MCF 10A (cell line): ENCODE measurements at regions not wholly inside any gene's neighbourhood (a gene's known extent, or its start where the extent isn't known, plus 50 kb on each side); places are given as distances from the start of the nearest gene placed in this dataset.

ENCODE experiments used
- BruUV-seq: library from RNA; stranded (reverse); fragments of 400-500 nt; replicated peaks from 2 replicates; lab custom pipeline; 2021; lab: Mats Ljungman, UMichigan
- CTCF ChIA-PET: fragments of 300-600 bp; sonication (Branson Sonifier 250); formaldehyde crosslinking; extraction: SDS; loops from one replicate; lab custom pipeline; 2021; ENCODE audit warnings: antibody characterized with exemption, inconsistent platforms; lab: Yijun Ruan, JAX
- POLR2A ChIA-PET: fragments of 300-600, 350-650 bp; sonication (Branson Sonifier 250); formaldehyde crosslinking; extraction: SDS; loops from one replicate; lab custom pipeline; 2020; ENCODE audit warnings: antibody characterized with exemption, inconsistent platforms; lab: Yijun Ruan, JAX
- DNase-seq: peaks from one replicate; pipeline ENCODE4 v3.0.0-alpha.2; 2018; ENCODE audit not compliant: unreplicated experiment
- H3K27ac Mint-ChIP-seq: one replicate; pipeline ENCODE4 v1.8.0; 2022; ENCODE audit warnings: mild to moderate bottlenecking, low read depth, mixed read lengths; ENCODE audit not compliant: unreplicated experiment
- H3K27me3 Mint-ChIP-seq: one replicate; pipeline ENCODE4 v1.8.0; 2022; ENCODE audit warnings: mixed read lengths; ENCODE audit not compliant: insufficient read depth, unreplicated experiment
- H3K36me3 Mint-ChIP-seq: one replicate; pipeline ENCODE4 v1.8.0; 2022; ENCODE audit warnings: mild to moderate bottlenecking, moderate library complexity, mixed read lengths; ENCODE audit not compliant: insufficient read depth, unreplicated experiment
- H3K4me1 Mint-ChIP-seq: one replicate; pipeline ENCODE4 v1.8.0; 2022; ENCODE audit warnings: mixed read lengths; ENCODE audit not compliant: insufficient read depth, unreplicated experiment
- H3K4me3 Mint-ChIP-seq: one replicate; pipeline ENCODE4 v1.8.0; 2022; ENCODE audit warnings: mild to moderate bottlenecking, moderate library complexity, mixed read lengths; ENCODE audit not compliant: unreplicated experiment
- H3K9me3 Mint-ChIP-seq: one replicate; pipeline ENCODE4 v1.8.0; 2022; ENCODE audit warnings: mixed read lengths; ENCODE audit not compliant: unreplicated experiment
- CTCF ChIP-seq: fragments of 200-600 bp; IDR thresholded peaks from one replicate; pipeline ENCODE4 v1.8.0; 2022; ENCODE audit warnings: antibody characterized with exemption, mild to moderate bottlenecking; ENCODE audit not compliant: unreplicated experiment
- intact Hi-C: fragments of 100-400 bp; cut with micrococcal nuclease; formaldehyde crosslinking; loops from 2 replicates; pipeline ENCODE4 v1.14.1; 2022

- Mint-ChIP-seq H3K36me3 (no peaks in the 10 kb centered on the region), H3K9me3 (no peaks in the 10 kb centered on the region), H3K4me1 (no peaks in the 10 kb centered on the region), H3K27ac (no peak overlapping the region), H3K4me3 (no peak overlapping the region), H3K27me3 (peaks cover 82% of the 10 kb centered on the region)
- CTCF ChIA-PET: interaction anchor here (0.6 to 2.5 kb wide), 4 partner anchors 10 to 1769 kb away, joined by 3 to 17 read pairs (median 3); no protein-coding TSS in a partner anchor
- no peak for TF ChIP-seq CTCF
- no peak for DNase-seq
- POLR2A ChIA-PET: interaction anchor here (0.6 to 1.7 kb wide), 7 partner anchors 12 to 1773 kb away, joined by 3 to 6 read pairs (median 3); no protein-coding TSS in a partner anchor
- BruUV-seq: no TSS peak
- intact Hi-C loops: loop anchor here (10.0 kb wide), 1 partner anchor 1998 kb away; no protein-coding TSS in a partner anchor
Measured at GRCh38 chrX:43552703-43553102, 103.4 kb upstream of the MAOA start.

GRCh38 chrX:43553257-43553656, 102.8 kb upstream of the MAOA start:
- Mint-ChIP-seq H3K27ac (no peak overlapping the region), H3K9me3 (no peaks in the 10 kb centered on the region), H3K4me3 (no peak overlapping the region), H3K36me3 (no peaks in the 10 kb centered on the region), H3K27me3 (peaks cover 77% of the 10 kb centered on the region), H3K4me1 (no peaks in the 10 kb centered on the region)
- no TSS peak for BruUV-seq
- no peak for TF ChIP-seq CTCF
- intact Hi-C loops: loop anchor here (10.0 kb wide), 1 partner anchor 1998 kb away; no protein-coding TSS in a partner anchor
- no peak for DNase-seq
- POLR2A ChIA-PET: no interaction called here
- CTCF ChIA-PET: interaction anchor here (1.0 to 1.3 kb wide), 2 partner anchors 197 to 204 kb away, joined by 4 to 5 read pairs; no protein-coding TSS in a partner anchor

DNA sequence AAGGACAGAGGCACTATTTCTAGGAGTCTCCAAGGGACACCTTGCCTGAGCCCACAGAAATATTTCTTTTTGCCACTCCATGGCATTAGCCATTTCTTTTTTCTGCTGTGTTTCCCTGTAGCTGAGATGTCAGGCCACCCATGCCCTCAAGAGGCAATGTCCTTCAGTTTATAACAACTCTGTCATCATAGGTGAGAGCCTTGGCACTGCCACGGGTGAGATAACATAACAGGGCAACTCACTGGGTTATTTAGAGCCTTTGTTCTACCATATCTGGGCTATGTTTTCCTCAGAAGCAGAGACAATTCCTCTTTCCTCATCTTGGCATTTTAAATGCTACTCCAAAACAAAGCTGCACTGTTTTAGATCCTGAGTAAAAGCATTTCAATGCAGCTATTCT, 99.9 kb upstream of the MAOA start:
- ChIA-PET POLR2A (interaction anchor here (1.0 kb wide), 1 partner anchor 24 kb away, joined by 3 read pairs; no protein-coding TSS in a partner anchor), CTCF (interaction anchor here (0.7 to 4.4 kb wide), 6 partner anchors 9 to 1777 kb away, joined by 3 to 47 read pairs (median 4); no protein-coding TSS in a partner anchor)
- H3K27ac Mint-ChIP-seq: no peak overlapping the region
- no peak overlapping the region for H3K4me3 Mint-ChIP-seq
- TF ChIP-seq CTCF: no peak
- intact Hi-C loops: loop anchor here (5.0 to 10.0 kb wide), 2 partner anchors 401 to 2001 kb away; no protein-coding TSS in a partner anchor
- H3K9me3 Mint-ChIP-seq: no peaks in the 10 kb centered on the region
- no peaks in the 10 kb centered on the region for H3K36me3 Mint-ChIP-seq
- no peak for DNase-seq
- peaks cover 12% of the 10 kb centered on the region for H3K4me1 Mint-ChIP-seq
- H3K27me3 Mint-ChIP-seq: peaks cover 74% of the 10 kb centered on the region
- no TSS peak for BruUV-seq

DNA sequence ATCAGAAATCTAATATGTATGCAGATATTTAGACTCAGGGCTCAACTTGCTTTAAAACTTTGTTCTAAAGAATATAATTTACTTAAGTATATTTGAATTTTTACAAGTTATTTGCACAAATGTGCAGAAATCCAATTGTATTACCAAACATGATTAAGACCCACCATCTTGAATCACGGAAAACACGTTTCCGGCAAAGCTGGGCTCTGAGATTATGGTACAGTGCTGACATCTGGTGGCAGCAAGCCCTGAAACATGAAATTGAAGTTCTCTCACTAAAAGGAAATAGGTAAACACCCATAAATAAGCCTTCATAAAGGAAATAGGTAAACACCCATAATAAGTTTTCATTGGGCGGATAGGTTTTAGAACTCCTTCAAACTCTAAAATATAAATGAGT, 98.3 kb upstream of the MAOA start:
- peak; percentile 67 for DNase-seq

More for the DNA sequence above, 98.3 kb upstream of the MAOA start:
- Mint-ChIP-seq H3K27me3 (peaks cover 74% of the 10 kb centered on the region), H3K4me3 (no peak overlapping the region), H3K9me3 (no peaks in the 10 kb centered on the region), H3K4me1 (peaks cover 17% of the 10 kb centered on the region), H3K27ac (no peak overlapping the region), H3K36me3 (no peaks in the 10 kb centered on the region)
- CTCF ChIA-PET: interaction anchor here (0.5 to 4.4 kb wide), 13 partner anchors 36 to 1778 kb away, joined by 3 to 48 read pairs (median 3); no protein-coding TSS in a partner anchor
- POLR2A ChIA-PET: no interaction called here
- intact Hi-C loops: loop anchor here (1.0 to 10.0 kb wide), 4 partner anchors 208 to 2003 kb away; no protein-coding TSS in a partner anchor
- no TSS peak for BruUV-seq
- TF ChIP-seq CTCF: peak; percentile 61
